ENCODE measurements at regions not wholly inside any gene's neighbourhood (a gene's known extent, or its start where the extent isn't known, plus 50 kb on each side); places are given as distances from the start of the nearest gene placed in this dataset.

DNA sequence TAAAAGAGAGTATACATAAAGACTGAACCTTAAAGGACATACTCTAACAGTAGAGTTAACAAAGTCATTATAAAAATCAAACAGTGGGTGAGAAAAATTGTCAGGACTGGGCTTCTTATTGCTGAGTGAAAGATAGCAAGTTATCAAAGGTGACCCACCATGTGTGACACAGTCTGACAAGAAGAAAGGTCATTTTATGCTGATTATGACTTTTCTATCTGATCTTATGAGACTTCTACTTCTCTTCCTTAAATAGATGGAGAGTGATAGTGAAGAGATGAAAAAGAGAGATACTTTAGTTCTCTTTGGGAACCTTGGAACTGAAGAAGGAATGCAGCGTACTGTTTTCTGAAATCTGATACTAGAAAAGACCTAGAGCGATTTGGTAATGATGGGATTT is 2157.1 kb downstream of the NCAM2 start:
- in situ Hi-C loops (cut with MboI; ENCODE audit: low pct_unique_long_range_greater_than_20kb, low sequenced_read_pairs) = no loop called here
- DNase-seq = no peak

DNA sequence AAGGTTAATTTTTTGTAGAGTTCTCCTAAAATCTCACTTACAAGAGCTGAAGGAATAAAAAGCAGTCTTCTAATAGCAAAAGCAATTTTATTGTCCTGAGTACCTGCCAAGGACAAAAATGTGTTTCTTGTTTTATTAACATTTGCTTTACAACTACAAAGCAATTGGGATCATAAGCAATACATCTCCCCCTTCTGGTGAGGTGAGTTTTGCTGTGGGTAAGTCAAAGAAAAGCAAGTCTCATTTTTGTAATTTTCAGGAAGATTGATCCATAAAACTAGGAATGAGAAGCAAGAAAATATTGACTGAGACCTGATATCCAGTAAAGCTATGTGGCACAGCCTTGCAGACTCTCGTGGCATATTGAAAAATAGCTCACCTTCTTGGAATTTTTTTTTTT is 2162.7 kb downstream of the NCAM2 start:
- DNase-seq = no peak
- in situ Hi-C loops (cut with MboI; ENCODE audit: low pct_unique_long_range_greater_than_20kb, low sequenced_read_pairs) = no loop called here

DNA sequence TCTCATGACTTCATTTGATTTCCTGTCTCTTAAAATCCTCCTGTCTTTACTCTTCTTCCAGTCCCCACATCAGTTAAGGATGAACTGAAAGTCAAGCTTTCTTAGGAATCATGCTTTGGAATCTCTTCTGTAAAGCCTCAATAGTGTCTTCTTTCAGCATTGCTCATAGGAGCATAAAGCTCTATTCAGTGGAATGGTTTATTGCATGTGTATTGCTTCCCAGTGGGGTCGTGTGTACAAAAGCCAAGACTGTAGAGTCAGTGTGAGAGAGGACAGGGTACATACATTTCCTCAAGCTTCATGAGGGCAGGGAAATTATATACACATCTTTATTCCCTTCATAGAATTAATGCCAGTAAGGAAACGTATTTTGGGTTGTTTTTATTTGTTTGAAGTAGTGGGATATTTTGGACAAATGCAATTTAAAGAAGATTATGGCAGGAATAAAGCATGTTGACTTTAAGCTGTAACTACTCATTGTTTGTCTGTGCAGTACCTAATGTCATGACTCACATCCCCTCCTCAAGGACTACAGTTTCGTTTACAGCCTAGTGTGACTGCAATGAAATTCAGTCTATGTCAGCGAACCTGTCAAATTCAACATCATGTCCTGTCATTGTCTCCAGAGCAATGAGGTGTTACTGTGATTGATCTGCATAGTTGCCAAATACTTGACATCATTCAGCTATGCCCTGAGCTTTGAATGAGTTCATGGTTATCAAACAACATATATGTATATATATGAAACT is 2164.2 kb downstream of the NCAM2 start:
- in situ Hi-C loops (cut with MboI; ENCODE audit: low pct_unique_long_range_greater_than_20kb, low sequenced_read_pairs) = no loop called here
- DNase-seq = no peak
